ENCODE measurements at regions not wholly inside any gene's neighbourhood (a gene's known extent, or its start where the extent isn't known, plus 50 kb on each side); places are given as distances from the start of the nearest gene placed in this dataset.
"Not testable (repeated sequence)": the region's sequence is repeated elsewhere in the genome, so short reads cannot be mapped to it uniquely, and the experiment has no call there.

DNA sequence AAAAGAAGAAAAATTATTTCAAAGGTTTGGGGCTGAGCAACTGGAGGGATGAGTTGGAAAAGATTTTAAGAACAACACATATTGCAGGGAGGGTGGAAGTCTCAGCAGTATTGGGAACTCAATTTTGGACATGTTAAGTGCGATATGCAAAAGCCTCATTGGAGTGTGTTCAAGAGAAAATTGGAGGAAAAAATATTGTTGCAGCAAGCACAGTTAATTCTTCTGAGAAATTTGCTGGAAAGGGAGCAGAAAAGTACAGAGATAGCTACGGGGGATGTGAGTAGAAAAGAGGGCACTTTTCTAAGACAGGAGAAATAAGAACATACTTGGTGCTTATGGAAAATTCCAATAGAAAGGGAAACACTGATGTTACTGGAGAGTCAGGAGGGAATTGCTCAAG, 59.8 kb upstream of the MAGI2 start:
- Mint-ChIP-seq H3K27ac (no peak overlapping the region), H3K36me3 (ENCODE audit: low read depth) (no peaks in the 10 kb centered on the region), H3K9me3 (no peaks in the 10 kb centered on the region), H3K4me1 (ENCODE audit: low read depth) (no peaks in the 10 kb centered on the region), H3K4me3 (ENCODE audit: low read depth) (no peak overlapping the region), H3K27me3 (ENCODE audit: low read depth) (no peaks in the 10 kb centered on the region)
- intact Hi-C loops (cut with micrococcal nuclease): no loop called here
- DNase-seq (ENCODE audit: low spot score): no peak

DNA sequence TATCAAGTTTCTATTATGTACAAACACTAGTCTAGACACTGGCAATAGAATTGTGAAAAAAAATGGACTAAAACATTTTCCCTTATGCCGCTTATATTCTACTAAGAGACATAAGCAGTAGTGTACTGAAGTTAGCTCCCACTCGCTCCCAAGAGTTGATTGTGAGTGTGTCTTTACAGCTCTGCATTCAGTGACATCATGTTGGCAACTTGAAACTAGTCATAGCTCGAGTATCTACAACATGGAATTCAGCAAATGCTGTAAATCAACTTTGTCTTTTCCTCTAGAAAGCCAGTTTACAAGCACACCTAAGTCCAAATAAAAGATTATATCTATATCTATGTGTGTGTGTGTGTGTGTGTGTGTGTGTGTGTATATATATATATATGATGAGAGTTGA, 58.8 kb upstream of the MAGI2 start:
- Mint-ChIP-seq H3K9me3 (no peaks in the 10 kb centered on the region), H3K27me3 (ENCODE audit: low read depth) (no peaks in the 10 kb centered on the region), H3K4me1 (ENCODE audit: low read depth) (no peaks in the 10 kb centered on the region), H3K4me3 (ENCODE audit: low read depth) (no peak overlapping the region), H3K27ac (no peak overlapping the region), H3K36me3 (ENCODE audit: low read depth) (no peaks in the 10 kb centered on the region)
- no peak for DNase-seq (ENCODE audit: low spot score)
- intact Hi-C loops (cut with micrococcal nuclease): no loop called here

DNA sequence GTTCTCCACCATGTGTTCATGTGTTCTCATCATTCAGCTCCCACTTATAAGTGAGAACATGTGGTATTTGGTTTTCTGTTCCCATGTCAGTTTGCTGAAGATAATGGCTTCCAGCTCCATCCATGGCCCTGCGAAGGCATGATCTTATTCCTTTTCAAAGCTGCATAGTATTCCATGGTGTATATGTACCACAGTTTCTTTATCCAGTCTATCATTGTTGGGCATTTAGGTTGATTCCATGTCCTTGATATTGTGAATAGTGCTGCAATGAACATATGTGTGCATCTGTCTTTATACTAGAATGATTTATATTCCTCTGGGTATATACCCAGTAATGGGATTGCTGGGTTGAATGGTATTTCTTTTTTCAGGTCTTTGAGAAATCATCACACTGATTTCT, 57.6 kb upstream of the MAGI2 start:
- not testable (repeated sequence) for H3K27me3 Mint-ChIP-seq (ENCODE audit: low read depth)

DNA sequence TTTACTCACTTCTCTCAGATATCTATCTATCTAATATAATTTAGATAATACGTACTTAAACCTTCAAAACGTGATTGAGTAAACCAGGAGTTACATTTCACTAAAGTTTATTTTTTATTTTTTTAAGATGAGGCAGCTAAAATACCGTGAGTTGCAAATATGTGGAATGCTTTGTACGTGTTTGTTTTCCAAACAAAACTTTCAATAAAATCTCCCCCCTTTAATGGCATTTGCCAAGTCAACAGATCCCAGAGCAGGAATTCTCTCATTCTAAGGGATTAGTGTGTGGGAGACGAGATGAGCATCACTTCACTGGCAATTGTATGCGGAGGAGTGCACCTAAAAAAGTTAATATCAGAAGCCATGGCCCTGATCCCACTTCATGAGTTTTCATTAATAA, 53.7 kb upstream of the MAGI2 start:
- no peak overlapping the region for H3K27ac Mint-ChIP-seq
- no peak overlapping the region for H3K4me3 Mint-ChIP-seq (ENCODE audit: low read depth)
- no peak for DNase-seq (ENCODE audit: low spot score)
- H3K4me1 Mint-ChIP-seq (ENCODE audit: low read depth): no peaks in the 10 kb centered on the region
- intact Hi-C loops (cut with micrococcal nuclease): no loop called here
- H3K36me3 Mint-ChIP-seq (ENCODE audit: low read depth): no peaks in the 10 kb centered on the region
- no peaks in the 10 kb centered on the region for H3K27me3 Mint-ChIP-seq (ENCODE audit: low read depth)
- no peaks in the 10 kb centered on the region for H3K9me3 Mint-ChIP-seq

More for the DNA sequence above, 57.6 kb upstream of the MAGI2 start:
- H3K4me3 Mint-ChIP-seq (ENCODE audit: low read depth); intact Hi-C loops (cut with micrococcal nuclease); H3K9me3 Mint-ChIP-seq; DNase-seq (ENCODE audit: low spot score); H3K27ac Mint-ChIP-seq; H3K36me3 Mint-ChIP-seq (ENCODE audit: low read depth); H3K4me1 Mint-ChIP-seq (ENCODE audit: low read depth): not testable (repeated sequence)

DNA sequence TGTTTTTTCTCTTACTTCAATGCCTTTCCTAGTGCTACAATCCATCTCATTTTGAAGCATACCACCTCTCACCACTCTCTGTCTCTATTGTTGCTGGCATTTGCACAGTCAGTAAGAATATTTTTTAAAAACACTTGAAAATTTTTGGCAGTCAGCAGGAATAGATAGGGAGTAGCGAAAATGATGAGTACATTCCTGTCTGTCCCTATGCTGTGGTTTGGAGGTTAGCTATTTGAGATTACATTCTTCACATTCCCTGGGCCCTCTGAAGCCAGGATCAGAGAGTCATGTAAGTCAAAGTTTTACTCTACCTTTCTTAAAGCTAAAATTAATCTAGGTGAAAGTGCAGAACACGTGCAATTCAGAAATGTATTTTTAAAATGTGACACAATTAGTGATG, 53.0 kb upstream of the MAGI2 start:
- H3K9me3 Mint-ChIP-seq: no peaks in the 10 kb centered on the region
- H3K36me3 Mint-ChIP-seq (ENCODE audit: low read depth): no peaks in the 10 kb centered on the region
- no peak overlapping the region for H3K4me3 Mint-ChIP-seq (ENCODE audit: low read depth)
- intact Hi-C loops (cut with micrococcal nuclease): no loop called here
- DNase-seq (ENCODE audit: low spot score): no peak
- H3K27me3 Mint-ChIP-seq (ENCODE audit: low read depth): no peaks in the 10 kb centered on the region
- H3K27ac Mint-ChIP-seq: no peak overlapping the region
- H3K4me1 Mint-ChIP-seq (ENCODE audit: low read depth): no peaks in the 10 kb centered on the region

DNA sequence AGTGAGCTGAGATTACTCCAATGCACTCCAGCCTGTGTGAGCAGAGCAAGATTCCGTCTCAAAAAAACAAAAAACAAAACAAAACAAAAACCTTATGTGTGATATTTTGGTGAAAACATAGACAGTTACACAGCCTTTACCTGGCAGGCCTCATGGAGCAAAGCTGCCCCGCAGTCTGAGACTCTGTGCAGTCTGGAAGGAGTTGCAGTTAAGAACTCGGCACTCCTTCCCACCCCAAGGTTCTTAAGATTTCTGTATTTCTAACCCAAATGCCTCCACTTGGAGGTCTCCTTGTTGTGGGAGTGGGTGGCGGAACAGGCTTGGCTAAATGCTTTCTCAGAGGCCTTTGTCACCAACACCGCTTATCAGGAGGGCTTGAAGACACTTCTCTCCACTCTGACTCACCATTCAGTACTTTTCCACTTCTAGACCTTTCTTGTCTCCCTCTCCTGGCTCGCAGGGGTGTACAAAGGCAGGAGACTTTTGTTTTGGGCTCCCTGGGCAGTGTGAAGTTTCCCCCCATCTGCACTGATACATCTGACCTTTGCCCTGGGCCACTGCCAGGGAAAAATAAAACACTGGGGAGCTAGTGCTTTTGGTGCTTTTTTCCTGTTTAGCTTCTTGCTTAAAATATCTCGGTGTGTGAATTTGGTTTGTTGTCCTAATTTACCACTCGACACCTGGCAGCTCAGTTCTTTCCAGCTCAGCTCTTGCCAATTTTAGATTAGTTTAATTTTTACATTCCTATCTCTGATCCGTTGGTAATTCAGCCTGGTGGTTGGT, 51.3 kb upstream of the MAGI2 start:
- H3K4me3 Mint-ChIP-seq (ENCODE audit: low read depth): no peak overlapping the region
- no peaks in the 10 kb centered on the region for H3K27me3 Mint-ChIP-seq (ENCODE audit: low read depth)
- H3K4me1 Mint-ChIP-seq (ENCODE audit: low read depth): no peaks in the 10 kb centered on the region
- H3K9me3 Mint-ChIP-seq: no peaks in the 10 kb centered on the region
- H3K27ac Mint-ChIP-seq: no peak overlapping the region
- no peak for DNase-seq (ENCODE audit: low spot score)
- no peaks in the 10 kb centered on the region for H3K36me3 Mint-ChIP-seq (ENCODE audit: low read depth)
- intact Hi-C loops (cut with micrococcal nuclease): no loop called here
